ENCODE measurements at regions not wholly inside any gene's neighbourhood (a gene's known extent, or its start where the extent isn't known, plus 50 kb on each side); places are given as distances from the start of the nearest gene placed in this dataset.
"Not testable (repeated sequence)": the region's sequence is repeated elsewhere in the genome, so short reads cannot be mapped to it uniquely, and the experiment has no call there.

DNA sequence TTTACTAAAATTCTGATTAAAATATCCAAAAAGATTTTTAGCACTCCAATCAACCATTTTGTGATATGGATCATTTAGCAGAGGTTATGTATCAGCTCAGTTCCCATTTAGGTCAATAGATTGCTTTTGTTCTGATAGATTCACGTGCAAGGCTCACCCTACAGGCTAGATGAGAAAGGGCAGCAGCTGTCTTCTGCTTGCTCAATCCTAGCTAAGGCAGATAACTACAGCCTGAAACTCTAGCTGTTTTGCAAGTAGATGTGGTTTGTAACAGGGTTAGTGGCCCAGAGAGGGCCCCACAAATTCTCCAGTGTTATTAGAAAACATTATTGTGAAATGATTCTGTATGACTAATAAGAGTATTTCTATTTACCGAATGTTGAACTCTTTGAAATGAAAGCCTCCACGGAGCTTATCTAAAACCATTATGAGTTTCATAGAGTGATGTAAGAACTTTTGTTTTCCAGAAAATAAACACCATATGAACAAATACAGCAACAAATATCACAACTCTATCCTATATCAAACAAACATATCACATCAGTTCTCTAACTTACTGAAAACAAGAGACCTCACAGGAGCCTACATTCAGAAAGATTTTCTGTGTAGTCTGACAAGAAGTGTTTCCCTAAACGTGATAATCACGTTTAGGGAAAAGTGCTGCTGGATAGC is 841.9 kb upstream of the ACO1 start:
- H3K9me3 ChIP-seq (replicated peaks in 1 of 11), result no peaks in the 10 kb centered on the region
- no peak overlapping the region for H3K9ac ChIP-seq
- no peaks in the 10 kb centered on the region for H3K36me3 ChIP-seq
- no peak overlapping the region for H3K4me3 ChIP-seq
- H3K27me3 ChIP-seq, result no peaks in the 10 kb centered on the region
- TF ChIP-seq Cebpa-rat (IDR thresholded peaks at IDR 0.05), result peak in 2 of 11 experiments; percentile 50 to 59; a peak in 3 of 22 replicates
- no peaks in the 10 kb centered on the region for H3K4me1 ChIP-seq
- H3K4me2 ChIP-seq, result no peak overlapping the region
- no peaks in the 10 kb centered on the region for H4K20me1 ChIP-seq
- no peak overlapping the region for H3K27ac ChIP-seq

DNA sequence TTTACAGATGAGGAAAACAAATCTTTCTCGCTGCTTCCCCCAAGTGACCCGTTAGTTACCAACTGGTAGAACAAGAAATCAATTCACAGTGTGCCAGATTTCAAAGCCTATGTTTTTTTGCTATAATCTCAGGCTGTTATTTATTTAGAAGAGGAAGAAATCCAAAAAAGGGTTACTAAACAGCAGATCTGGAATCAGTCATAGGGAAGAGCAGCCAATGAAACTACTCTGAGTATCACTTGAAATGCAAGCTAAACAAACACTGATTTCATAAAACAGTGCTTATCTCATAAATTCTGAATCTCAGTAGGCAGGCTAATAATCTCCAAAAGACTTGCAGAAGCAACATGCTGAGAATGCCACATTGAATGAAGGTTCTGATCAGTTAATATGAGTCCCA is 829.5 kb upstream of the ACO1 start:
- H3K27ac ChIP-seq, result no peak overlapping the region
- H3K9ac ChIP-seq, result no peak overlapping the region
- H3K4me3 ChIP-seq, result no peak overlapping the region
- H3K9me3 ChIP-seq (replicated peaks in 1 of 11), result no peaks in the 10 kb centered on the region
- H3K36me3 ChIP-seq, result no peaks in the 10 kb centered on the region
- H3K4me2 ChIP-seq, result no peak overlapping the region
- no peaks in the 10 kb centered on the region for H3K4me1 ChIP-seq
- H4K20me1 ChIP-seq, result no peaks in the 10 kb centered on the region
- TF ChIP-seq Cebpa-rat (IDR thresholded peaks at IDR 0.05), result no peak
- no peaks in the 10 kb centered on the region for H3K27me3 ChIP-seq

DNA sequence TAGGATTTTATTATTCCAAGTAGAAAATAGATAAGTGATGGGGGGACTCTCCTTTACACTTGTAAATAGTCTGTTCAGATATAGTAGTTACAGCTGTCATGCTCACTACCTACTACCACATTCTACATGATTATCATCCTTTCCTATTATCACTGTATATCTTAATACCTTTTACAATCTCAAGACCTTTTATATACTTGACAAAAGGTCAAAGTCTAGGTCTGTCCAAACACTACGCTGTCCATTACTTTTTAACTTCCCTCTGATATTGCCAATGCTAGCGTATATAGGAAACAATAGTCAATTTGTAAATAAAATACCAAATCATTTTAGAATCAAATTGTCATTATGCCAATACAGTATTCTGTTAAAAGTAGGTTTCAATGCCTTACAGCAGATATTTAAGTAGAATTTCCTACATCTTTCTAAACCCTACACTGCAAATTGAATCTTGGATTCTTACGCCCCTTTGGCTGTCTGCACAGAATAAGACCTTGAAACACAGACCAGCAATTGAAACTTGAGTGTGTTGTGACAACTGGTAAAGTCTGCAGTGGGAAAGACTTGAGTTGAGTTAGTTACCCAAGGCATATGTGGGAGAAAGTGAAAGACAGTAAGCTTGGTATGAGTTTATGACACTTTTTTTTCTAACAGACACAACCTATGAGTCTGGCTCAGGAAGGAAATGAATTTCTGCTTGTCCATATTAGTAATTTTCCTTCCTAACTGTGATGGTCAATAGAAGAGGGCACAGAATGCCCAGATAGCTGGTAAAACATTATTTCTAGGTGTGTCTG is 827.6 kb upstream of the ACO1 start:
- Histone ChIP-seq H3K9ac (no peak overlapping the region), H3K9me3 (replicated peaks in 1 of 11) (no peaks in the 10 kb centered on the region), H3K4me1 (no peaks in the 10 kb centered on the region), H3K27ac (no peak overlapping the region), H3K27me3 (no peaks in the 10 kb centered on the region), H3K4me3 (no peak overlapping the region), H3K4me2 (no peak overlapping the region), H4K20me1 (no peaks in the 10 kb centered on the region), H3K36me3 (no peaks in the 10 kb centered on the region)
- no peak for TF ChIP-seq Cebpa-rat (IDR thresholded peaks at IDR 0.05)

DNA sequence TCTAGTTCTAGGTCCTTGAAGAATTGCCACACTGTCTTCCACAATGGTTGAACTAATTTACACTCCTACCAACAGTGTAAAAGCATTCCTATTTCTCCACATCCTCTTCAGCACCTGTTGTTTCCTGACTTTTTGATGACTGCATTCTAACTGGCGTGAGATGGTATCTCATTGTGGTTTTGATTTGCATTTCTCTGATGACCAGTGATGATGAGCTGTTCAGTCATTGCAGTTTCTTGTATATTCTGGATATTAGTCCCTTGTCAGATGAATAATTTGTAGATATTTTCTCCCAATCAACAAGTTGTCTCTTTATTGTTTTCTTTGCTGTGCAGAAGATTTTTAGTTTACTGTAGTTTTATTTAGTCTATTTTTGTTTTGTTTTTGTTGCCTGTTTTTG is 812.3 kb upstream of the ACO1 start:
- not testable (repeated sequence) for H3K36me3 ChIP-seq; H3K9me3 ChIP-seq (replicated peaks in 1 of 11); H3K27me3 ChIP-seq; H4K20me1 ChIP-seq; H3K27ac ChIP-seq; H3K9ac ChIP-seq; H3K4me3 ChIP-seq; H3K4me1 ChIP-seq; H3K4me2 ChIP-seq

DNA sequence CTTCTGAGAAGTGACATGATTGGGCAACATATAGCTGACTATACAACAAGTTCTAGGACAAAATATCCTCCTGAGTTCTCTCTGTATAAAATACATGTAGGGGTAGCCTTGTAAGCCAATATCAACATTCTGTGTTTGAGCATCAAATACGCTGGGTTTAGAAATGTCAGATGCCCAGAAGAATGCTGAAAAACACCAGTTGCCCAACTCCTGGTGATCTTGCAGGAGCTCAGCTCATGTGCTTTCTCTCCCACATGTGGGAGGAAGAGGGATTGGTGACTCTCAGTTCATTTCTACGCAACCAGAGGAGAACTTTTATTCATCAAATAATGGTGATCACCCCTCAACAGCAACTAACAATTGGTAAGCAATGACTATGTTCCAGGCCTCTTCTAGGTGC is 810.9 kb upstream of the ACO1 start:
- Histone ChIP-seq H3K27ac (no peak overlapping the region), H4K20me1 (no peaks in the 10 kb centered on the region), H3K4me1 (no peaks in the 10 kb centered on the region), H3K9ac (no peak overlapping the region), H3K27me3 (no peaks in the 10 kb centered on the region), H3K4me2 (no peak overlapping the region), H3K9me3 (replicated peaks in 1 of 11) (no peaks in the 10 kb centered on the region), H3K36me3 (no peaks in the 10 kb centered on the region), H3K4me3 (no peak overlapping the region)
- TF ChIP-seq Cebpa-rat (IDR thresholded peaks at IDR 0.05), result no peak

DNA sequence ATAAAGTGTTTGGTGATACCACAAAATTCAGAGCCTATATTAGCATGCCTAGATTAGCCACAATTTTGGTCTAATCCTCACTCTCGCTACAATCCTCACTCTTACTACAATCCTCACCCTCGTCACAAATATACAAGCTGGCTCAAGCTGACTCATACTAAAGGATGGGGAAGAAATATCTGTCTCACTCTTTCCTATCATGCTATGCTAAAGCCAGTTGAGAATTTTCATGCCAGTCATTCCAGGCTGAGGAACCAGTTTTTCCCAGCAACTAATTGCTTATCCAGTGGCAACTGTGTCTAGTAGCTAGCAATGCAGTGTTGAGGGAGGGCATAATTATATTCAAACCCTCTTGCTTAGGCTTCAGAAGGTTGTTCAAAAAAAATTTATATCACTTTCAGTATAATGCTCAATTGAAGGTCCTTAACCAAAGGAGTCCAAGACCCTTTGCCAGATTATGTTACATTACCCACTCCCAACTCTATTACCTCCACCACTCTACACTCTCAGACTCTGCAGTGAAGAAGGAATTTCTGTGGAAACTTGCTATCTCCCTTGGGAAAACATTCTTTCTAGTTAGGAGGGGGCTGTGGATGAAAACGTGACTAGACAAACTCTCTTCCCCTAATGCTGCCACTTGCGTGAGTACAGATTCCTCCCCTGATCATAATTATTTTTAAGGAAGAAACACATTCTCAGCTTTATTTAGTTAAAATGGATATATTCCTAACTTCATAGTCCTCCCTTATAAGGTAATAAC is 810.3 kb upstream of the ACO1 start:
- Histone ChIP-seq H3K4me3 (no peak overlapping the region), H3K9ac (no peak overlapping the region), H3K9me3 (replicated peaks in 1 of 11) (no peaks in the 10 kb centered on the region), H3K27ac (no peak overlapping the region), H3K4me2 (no peak overlapping the region), H4K20me1 (no peaks in the 10 kb centered on the region), H3K27me3 (no peaks in the 10 kb centered on the region), H3K4me1 (no peaks in the 10 kb centered on the region), H3K36me3 (no peaks in the 10 kb centered on the region)
- TF ChIP-seq Cebpa-rat (IDR thresholded peaks at IDR 0.05), result no peak

DNA sequence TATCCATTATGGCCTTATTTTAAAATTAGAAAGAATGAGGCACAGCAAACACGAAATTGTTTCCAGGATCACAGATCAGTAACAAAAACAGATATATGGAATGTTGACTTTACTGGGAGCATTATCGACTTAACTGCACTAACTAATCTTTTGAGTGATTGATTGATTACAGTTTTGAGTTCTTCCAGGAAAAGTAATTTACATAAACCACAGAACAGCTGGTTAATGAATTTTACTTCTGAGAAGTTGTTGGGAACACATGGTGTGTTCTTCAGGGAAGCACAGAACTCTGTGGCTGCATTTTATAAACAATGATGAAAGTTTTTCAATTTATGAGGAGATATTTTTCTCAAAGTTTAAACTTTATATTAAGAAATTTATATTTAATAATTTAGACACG is 802.4 kb upstream of the ACO1 start:
- no peak overlapping the region for H3K9ac ChIP-seq
- H3K27me3 ChIP-seq, result no peaks in the 10 kb centered on the region
- H3K9me3 ChIP-seq (replicated peaks in 1 of 11), result no peaks in the 10 kb centered on the region
- H3K4me2 ChIP-seq, result no peak overlapping the region
- TF ChIP-seq Cebpa-rat (IDR thresholded peaks at IDR 0.05), result no peak
- no peak overlapping the region for H3K4me3 ChIP-seq
- no peak overlapping the region for H3K27ac ChIP-seq
- peaks cover under 1 to 6% (median 3%) of the 10 kb centered on the region in 10 experiments; a peak in 16 of 20 replicates for H3K4me1 ChIP-seq
- H4K20me1 ChIP-seq, result no peaks in the 10 kb centered on the region
- H3K36me3 ChIP-seq, result no peaks in the 10 kb centered on the region

DNA sequence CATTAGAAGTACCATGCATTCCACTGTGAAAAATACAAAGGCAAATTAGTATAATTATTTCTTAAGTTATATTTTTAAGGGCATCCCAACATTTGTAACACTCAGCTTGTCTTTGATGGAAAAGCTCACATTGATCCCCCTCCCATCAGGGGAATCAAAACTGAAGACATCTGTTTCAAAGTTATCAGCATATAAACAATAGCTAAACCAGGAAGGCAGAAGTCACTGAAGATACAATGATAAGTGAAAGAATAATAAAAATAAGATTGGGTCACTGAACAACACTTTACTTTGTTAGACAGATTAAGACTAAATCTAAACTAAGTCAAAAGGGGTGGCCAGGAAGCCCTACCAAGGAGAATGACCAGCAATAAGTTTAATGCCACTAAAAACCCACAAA is 801.9 kb upstream of the ACO1 start:
- Histone ChIP-seq H3K27ac (no peak overlapping the region), H3K36me3 (no peaks in the 10 kb centered on the region), H3K4me1 (peaks cover 6 to 10% (median 8%) of the 10 kb centered on the region in 10 experiments; a peak in 16 of 20 replicates), H3K4me2 (no peak overlapping the region), H3K4me3 (no peak overlapping the region), H3K9ac (no peak overlapping the region), H4K20me1 (no peaks in the 10 kb centered on the region), H3K27me3 (no peaks in the 10 kb centered on the region), H3K9me3 (replicated peaks in 1 of 11) (no peaks in the 10 kb centered on the region)
- no peak for TF ChIP-seq Cebpa-rat (IDR thresholded peaks at IDR 0.05)

DNA sequence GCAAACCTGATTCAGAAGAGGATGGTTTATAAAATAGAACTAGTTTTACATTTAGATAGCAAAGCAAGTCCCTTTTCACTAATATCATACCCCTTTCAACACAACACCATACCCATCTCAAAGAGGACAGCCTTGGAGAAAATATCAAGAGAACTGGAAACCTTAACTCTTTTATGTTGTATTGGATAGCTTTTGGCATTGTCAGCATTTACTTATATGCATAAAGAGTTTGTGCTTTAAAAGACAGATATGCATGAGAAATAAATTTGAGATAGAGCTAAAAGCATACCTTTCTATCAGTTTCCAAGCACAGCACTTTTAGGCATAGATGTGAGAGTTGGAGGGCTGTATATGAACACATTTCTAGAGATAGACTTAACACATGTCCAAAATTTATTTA is 799.3 kb upstream of the ACO1 start:
- H3K4me3 ChIP-seq, result no peak overlapping the region
- H3K36me3 ChIP-seq, result no peaks in the 10 kb centered on the region
- no peak overlapping the region for H3K9ac ChIP-seq
- no peaks in the 10 kb centered on the region for H4K20me1 ChIP-seq
- no peak for TF ChIP-seq Cebpa-rat (IDR thresholded peaks at IDR 0.05)
- no peak overlapping the region for H3K27ac ChIP-seq
- H3K9me3 ChIP-seq (replicated peaks in 1 of 11), result no peaks in the 10 kb centered on the region
- H3K27me3 ChIP-seq, result no peaks in the 10 kb centered on the region
- no peak overlapping the region for H3K4me2 ChIP-seq
- H3K4me1 ChIP-seq, result peaks cover 9 to 19% (median 14%) of the 10 kb centered on the region in 10 experiments; a peak in 16 of 20 replicates
